Endothelial cell (in vitro differentiated cells): ENCODE measurements at regions not wholly inside any gene's neighbourhood (a gene's known extent, or its start where the extent isn't known, plus 50 kb on each side); places are given as distances from the start of the nearest gene placed in this dataset.
"Not testable (repeated sequence)": the region's sequence is repeated elsewhere in the genome, so short reads cannot be mapped to it uniquely, and the experiment has no call there.

Experiments
- DNase-seq: peaks from one replicate; pipeline ENCODE4 v3.0.0; 2021; ENCODE audit warnings: low spot score
- H3K27ac Mint-ChIP-seq: one replicate; pipeline ENCODE4 v1.8.0; 2021; ENCODE audit warnings: mixed read lengths, inconsistent platforms; ENCODE audit not compliant: unreplicated experiment
- H3K27me3 Mint-ChIP-seq: one replicate; pipeline ENCODE4 v1.8.0; 2021; ENCODE audit warnings: mild to moderate bottlenecking, moderate library complexity, mixed read lengths, inconsistent platforms; ENCODE audit not compliant: unreplicated experiment
- H3K36me3 Mint-ChIP-seq: one replicate; pipeline ENCODE4 v1.8.0; 2021; ENCODE audit warnings: mild to moderate bottlenecking, low read depth, mixed read lengths, inconsistent platforms; ENCODE audit not compliant: unreplicated experiment
- H3K4me1 Mint-ChIP-seq: one replicate; pipeline ENCODE4 v1.8.0; 2021; ENCODE audit warnings: mild to moderate bottlenecking, mixed read lengths, inconsistent platforms; ENCODE audit not compliant: unreplicated experiment
- H3K4me3 Mint-ChIP-seq: one replicate; pipeline ENCODE4 v1.8.0; 2021; ENCODE audit warnings: mild to moderate bottlenecking, mixed read lengths, inconsistent platforms; ENCODE audit not compliant: unreplicated experiment
- H3K9me3 Mint-ChIP-seq: one replicate; pipeline ENCODE4 v1.8.0; 2021; ENCODE audit warnings: mixed read lengths, inconsistent platforms; ENCODE audit not compliant: unreplicated experiment
- TF ChIP-seq, protein P1 (sequence below): fragments of 200-600 bp; sonication (generic); IDR thresholded peaks from one replicate; pipeline ENCODE4 v1.5.0; 2021; ENCODE audit warnings: antibody characterized with exemption; ENCODE audit not compliant: unreplicated experiment

DNA sequence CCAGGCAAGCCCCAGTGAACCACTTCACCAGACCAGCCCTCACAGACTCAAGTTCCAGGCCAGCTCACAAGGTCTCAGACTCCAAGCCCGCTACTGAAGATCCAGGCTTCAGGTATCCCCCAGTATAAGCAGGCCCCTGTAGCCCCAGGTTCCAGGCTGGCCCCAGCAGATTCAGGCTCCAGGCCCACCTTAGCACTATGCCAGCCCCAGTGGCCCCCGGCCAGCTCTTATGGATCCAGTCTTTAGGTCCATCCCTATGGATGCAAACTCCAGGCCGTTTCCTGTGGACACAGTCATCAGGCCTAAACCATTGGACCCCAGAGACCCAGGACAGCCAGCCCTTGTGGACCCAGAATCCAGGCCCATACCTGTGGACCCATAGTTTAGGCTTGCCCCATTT, 277.8 kb upstream of the MAGEB18 start:
- TF ChIP-seq, protein P1, sequence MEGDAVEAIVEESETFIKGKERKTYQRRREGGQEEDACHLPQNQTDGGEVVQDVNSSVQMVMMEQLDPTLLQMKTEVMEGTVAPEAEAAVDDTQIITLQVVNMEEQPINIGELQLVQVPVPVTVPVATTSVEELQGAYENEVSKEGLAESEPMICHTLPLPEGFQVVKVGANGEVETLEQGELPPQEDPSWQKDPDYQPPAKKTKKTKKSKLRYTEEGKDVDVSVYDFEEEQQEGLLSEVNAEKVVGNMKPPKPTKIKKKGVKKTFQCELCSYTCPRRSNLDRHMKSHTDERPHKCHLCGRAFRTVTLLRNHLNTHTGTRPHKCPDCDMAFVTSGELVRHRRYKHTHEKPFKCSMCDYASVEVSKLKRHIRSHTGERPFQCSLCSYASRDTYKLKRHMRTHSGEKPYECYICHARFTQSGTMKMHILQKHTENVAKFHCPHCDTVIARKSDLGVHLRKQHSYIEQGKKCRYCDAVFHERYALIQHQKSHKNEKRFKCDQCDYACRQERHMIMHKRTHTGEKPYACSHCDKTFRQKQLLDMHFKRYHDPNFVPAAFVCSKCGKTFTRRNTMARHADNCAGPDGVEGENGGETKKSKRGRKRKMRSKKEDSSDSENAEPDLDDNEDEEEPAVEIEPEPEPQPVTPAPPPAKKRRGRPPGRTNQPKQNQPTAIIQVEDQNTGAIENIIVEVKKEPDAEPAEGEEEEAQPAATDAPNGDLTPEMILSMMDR: no peak
- Mint-ChIP-seq H3K36me3 (no peaks in the 10 kb centered on the region), H3K4me3 (no peak overlapping the region), H3K4me1 (no peaks in the 10 kb centered on the region), H3K27me3 (no peaks in the 10 kb centered on the region), H3K9me3 (no peaks in the 10 kb centered on the region), H3K27ac (no peak overlapping the region)
- DNase-seq: no peak

DNA sequence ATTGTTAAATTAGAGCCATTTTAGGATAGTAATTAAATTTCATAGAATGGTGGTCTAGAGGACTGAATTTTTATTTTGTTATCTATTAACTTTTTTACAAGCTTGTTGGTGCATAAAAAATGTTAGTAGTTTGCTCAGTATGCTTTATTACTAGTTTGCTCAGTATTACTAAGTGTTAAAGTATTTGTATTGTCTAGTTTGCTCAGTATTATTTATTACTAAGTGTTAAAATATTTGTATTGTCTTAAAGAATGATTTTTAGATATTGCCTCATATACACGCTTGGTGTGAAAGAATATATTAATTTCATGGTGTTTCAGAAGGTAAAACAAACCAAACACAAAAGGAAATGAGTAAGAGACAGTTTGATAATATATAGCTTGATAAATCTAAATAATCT, 268.4 kb upstream of the MAGEB18 start:
- DNase-seq: no peak
- H3K4me3 Mint-ChIP-seq: no peak overlapping the region
- no peak overlapping the region for H3K27ac Mint-ChIP-seq
- no peaks in the 10 kb centered on the region for H3K27me3 Mint-ChIP-seq
- TF ChIP-seq, protein P1: no peak
- H3K9me3 Mint-ChIP-seq: no peaks in the 10 kb centered on the region
- H3K4me1 Mint-ChIP-seq: peaks cover 2% of the 10 kb centered on the region
- no peaks in the 10 kb centered on the region for H3K36me3 Mint-ChIP-seq

DNA sequence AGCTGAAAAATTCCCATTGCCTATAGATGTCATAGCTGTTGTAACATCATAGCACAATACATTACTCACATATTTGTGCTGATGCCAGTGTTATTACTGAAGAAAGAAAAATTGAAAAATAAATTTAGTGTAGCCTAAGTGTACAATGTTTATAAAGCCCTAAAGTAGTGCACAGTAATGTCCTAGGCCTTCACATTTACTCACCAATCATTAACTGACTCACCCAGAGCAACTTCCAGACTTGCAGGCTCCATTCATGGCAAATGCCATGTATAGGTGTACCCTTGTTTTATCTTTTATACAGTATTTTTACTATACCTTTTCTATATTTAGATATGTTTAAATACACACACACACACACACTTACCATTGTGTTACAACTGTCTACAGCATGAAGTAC, 265.4 kb upstream of the MAGEB18 start:
- Mint-ChIP-seq H3K27ac (no peak overlapping the region), H3K9me3 (no peaks in the 10 kb centered on the region), H3K4me3 (no peak overlapping the region), H3K36me3 (no peaks in the 10 kb centered on the region), H3K4me1 (peaks cover 2% of the 10 kb centered on the region), H3K27me3 (no peaks in the 10 kb centered on the region)
- DNase-seq: no peak
- TF ChIP-seq, protein P1: no peak

DNA sequence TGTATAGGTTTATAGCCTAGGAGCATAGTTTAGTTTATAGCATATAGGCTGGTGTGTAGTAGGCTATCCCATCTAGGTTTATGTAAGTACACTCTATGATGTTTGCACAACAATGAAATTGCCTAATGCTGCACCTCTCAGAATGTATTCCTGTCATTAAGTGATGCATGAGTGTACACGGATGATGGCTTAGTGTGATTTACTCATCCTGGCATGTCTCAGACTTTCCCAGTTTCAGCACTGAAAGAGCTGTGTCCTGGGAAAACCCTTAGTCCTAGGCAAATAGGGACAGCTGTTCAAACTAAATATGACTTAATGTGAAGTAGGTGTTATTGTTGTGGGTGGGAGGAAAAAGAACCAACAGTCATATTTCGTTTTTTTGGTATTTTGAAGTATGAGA, 264.9 kb upstream of the MAGEB18 start:
- TF ChIP-seq, protein P1: no peak
- Mint-ChIP-seq H3K4me1 (peaks cover 2% of the 10 kb centered on the region), H3K27me3 (no peaks in the 10 kb centered on the region), H3K9me3 (no peaks in the 10 kb centered on the region), H3K27ac (no peak overlapping the region), H3K4me3 (no peak overlapping the region), H3K36me3 (no peaks in the 10 kb centered on the region)
- no peak for DNase-seq

DNA sequence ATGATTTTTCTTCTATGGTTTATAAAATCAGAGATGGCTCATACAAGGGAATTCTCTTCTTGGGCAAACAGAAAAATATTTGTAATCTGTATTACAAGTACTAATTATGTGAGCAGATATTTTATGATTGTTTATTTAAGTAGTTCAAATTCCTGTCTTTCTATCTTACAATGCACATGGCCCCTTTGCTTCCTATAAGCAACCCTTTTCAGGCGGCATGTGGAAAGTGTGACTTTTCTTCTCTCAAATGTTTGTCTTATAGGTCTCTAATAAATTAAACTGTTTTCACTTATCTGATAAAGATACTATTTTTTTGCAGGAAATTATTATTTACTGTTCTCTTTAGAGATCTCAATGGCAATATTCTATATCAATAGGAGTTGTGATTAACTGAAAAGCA, 259.3 kb upstream of the MAGEB18 start:
- Mint-ChIP-seq H3K27ac (no peak overlapping the region), H3K27me3 (no peaks in the 10 kb centered on the region), H3K4me3 (no peak overlapping the region), H3K36me3 (no peaks in the 10 kb centered on the region), H3K9me3 (no peaks in the 10 kb centered on the region), H3K4me1 (no peaks in the 10 kb centered on the region)
- TF ChIP-seq, protein P1: no peak
- no peak for DNase-seq

DNA sequence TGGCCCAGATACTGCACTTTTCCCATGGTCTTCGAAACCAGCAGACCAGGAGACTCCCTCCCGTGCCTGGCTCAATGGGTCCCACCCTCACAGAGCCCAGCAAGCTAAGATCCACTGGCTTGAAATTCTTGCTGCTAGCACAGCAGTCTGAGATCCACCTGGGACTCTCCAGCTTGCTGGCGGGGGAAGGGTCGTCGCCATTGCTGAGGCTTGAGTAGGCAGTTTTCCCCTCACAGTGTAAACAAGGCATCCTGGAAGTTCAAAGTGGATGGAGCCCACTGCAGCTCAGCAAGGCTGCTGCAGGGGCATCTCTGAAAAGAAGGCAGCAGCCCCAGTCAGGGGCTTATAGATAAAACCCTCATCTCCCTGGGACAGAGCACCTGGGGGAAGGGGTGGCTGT, 255.6 kb upstream of the MAGEB18 start:
- H3K4me1 Mint-ChIP-seq, H3K9me3 Mint-ChIP-seq, DNase-seq, H3K4me3 Mint-ChIP-seq, H3K27ac Mint-ChIP-seq, H3K36me3 Mint-ChIP-seq, H3K27me3 Mint-ChIP-seq: not testable (repeated sequence)
